Endodermal cell (in vitro differentiated cells): ENCODE measurements at regions not wholly inside any gene's neighbourhood (a gene's known extent, or its start where the extent isn't known, plus 50 kb on each side); places are given as distances from the start of the nearest gene placed in this dataset.

Experiments
- DNase-seq: peaks from one replicate; pipeline ENCODE4 v3.0.0-alpha.2; 2017
- H3K27ac ChIP-seq: 2 replicates; pipeline ENCODE4 v1.5.1; 2013; ENCODE audit warnings: mild to moderate bottlenecking, low read depth, low read length, moderate library complexity
- H3K27me3 ChIP-seq: 2 replicates; pipeline ENCODE4 v1.6.1; 2013; ENCODE audit warnings: mild to moderate bottlenecking, low read length, moderate library complexity; ENCODE audit not compliant: insufficient read depth, control insufficient read depth, poor library complexity, severe bottlenecking
- H3K36me3 ChIP-seq: 2 replicates; pipeline ENCODE4 v1.7.0; 2013; ENCODE audit warnings: mild to moderate bottlenecking, low read length, moderate library complexity; ENCODE audit not compliant: control insufficient read depth, insufficient read depth
- H3K4me1 ChIP-seq: one replicate; pipeline ENCODE4 v1.7.0; 2013; ENCODE audit warnings: low read length; ENCODE audit not compliant: control insufficient read depth, insufficient read depth
- H3K4me3 ChIP-seq: 2 replicates; pipeline ENCODE4 v1.5.1; 2013; ENCODE audit warnings: mild to moderate bottlenecking, low read length, moderate library complexity
- H3K9ac ChIP-seq: 2 replicates; pipeline ENCODE4 v1.6.1; 2013; ENCODE audit warnings: mild to moderate bottlenecking, low read length, moderate library complexity; ENCODE audit not compliant: poor library complexity, severe bottlenecking; ENCODE audit errors: extremely low read depth
- H3K9me3 ChIP-seq: 2 replicates; pipeline ENCODE4 v1.6.1; 2013; ENCODE audit warnings: mild to moderate bottlenecking, low read length, moderate library complexity; ENCODE audit not compliant: control insufficient read depth
- H3K27ac Mint-ChIP-seq: 2 replicates; pipeline ENCODE4 v1.8.0; 2020; ENCODE audit warnings: mixed read lengths
- H3K27me3 Mint-ChIP-seq: 2 replicates; pipeline ENCODE4 v1.8.0; 2021; ENCODE audit warnings: mild to moderate bottlenecking, mixed read lengths; ENCODE audit not compliant: insufficient read depth
- H3K36me3 Mint-ChIP-seq: 2 replicates; pipeline ENCODE4 v1.8.0; 2020; ENCODE audit warnings: low read depth, mixed read lengths
- H3K4me1 Mint-ChIP-seq: 2 replicates; pipeline ENCODE4 v1.8.0; 2020; ENCODE audit warnings: mixed read lengths
- H3K4me3 Mint-ChIP-seq: 2 replicates; pipeline ENCODE4 v1.8.0; 2020; ENCODE audit warnings: mild to moderate bottlenecking, moderate library complexity, mixed read lengths
- H3K9me3 Mint-ChIP-seq: 2 replicates; pipeline ENCODE4 v1.8.0; 2020; ENCODE audit warnings: mild to moderate bottlenecking, mixed read lengths
- WGBS, 2 experiments: methylation state at CpG; one replicate each; pipeline versions ENCODE4 v1.1.5 to v1.1.7; 2013; ENCODE audit warnings: missing lambda C conversion rate in 2 of 2, mixed read lengths in 1 of 2; ENCODE audit not compliant: insufficient coverage in 1 of 2, insufficient read length in 1 of 2; 5-methylcytosine and 5-hydroxymethylcytosine counted together
- TF ChIP-seq, protein P1 (sequence below): fragments of 200-600 bp; sonication (generic); conservative IDR thresholded peaks from 2 replicates; pipeline ENCODE4 v1.5.0; 2021; ENCODE audit warnings: antibody characterized with exemption, mild to moderate bottlenecking

DNA sequence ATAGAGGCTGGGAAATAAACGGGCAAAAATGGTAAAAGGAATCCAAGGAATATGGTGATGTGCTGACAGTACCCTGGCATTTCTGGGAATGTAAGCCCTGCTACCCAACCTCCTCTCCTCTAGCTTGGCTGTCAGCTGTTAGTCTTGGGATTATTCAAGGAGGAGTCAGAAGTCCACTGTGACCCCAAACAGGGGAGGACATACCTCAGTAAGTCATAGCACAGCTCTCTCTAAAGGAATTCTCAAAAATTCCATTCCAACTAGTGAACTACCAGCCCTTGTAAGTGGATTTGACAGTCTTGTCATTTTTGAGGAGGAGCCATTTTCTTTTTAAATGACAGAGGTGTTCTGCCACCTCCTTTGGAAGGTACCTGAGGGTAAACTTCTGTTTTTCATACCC is 207.5 kb downstream of the PDCD6IP start:
- Histone ChIP-seq H3K36me3 (no peaks in the 10 kb centered on the region), H3K4me1 (peaks cover 18% of the 10 kb centered on the region), H3K9me3 (no peaks in the 10 kb centered on the region), H3K9ac (no peak overlapping the region), H3K27me3 (peaks cover 54% of the 10 kb centered on the region), H3K27ac (no peak overlapping the region), H3K4me3 (no peak overlapping the region)
- peaks cover 57% of the 10 kb centered on the region for H3K27me3 Mint-ChIP-seq
- H3K4me1 Mint-ChIP-seq: peaks cover 42% of the 10 kb centered on the region
- TF ChIP-seq, protein P1, sequence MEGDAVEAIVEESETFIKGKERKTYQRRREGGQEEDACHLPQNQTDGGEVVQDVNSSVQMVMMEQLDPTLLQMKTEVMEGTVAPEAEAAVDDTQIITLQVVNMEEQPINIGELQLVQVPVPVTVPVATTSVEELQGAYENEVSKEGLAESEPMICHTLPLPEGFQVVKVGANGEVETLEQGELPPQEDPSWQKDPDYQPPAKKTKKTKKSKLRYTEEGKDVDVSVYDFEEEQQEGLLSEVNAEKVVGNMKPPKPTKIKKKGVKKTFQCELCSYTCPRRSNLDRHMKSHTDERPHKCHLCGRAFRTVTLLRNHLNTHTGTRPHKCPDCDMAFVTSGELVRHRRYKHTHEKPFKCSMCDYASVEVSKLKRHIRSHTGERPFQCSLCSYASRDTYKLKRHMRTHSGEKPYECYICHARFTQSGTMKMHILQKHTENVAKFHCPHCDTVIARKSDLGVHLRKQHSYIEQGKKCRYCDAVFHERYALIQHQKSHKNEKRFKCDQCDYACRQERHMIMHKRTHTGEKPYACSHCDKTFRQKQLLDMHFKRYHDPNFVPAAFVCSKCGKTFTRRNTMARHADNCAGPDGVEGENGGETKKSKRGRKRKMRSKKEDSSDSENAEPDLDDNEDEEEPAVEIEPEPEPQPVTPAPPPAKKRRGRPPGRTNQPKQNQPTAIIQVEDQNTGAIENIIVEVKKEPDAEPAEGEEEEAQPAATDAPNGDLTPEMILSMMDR: no peak
- no peak overlapping the region for H3K27ac Mint-ChIP-seq
- no peak overlapping the region for H3K4me3 Mint-ChIP-seq
- no peaks in the 10 kb centered on the region for H3K9me3 Mint-ChIP-seq
- no peaks in the 10 kb centered on the region for H3K36me3 Mint-ChIP-seq
- DNase-seq: no peak
- WGBS, 2 experiments: 84% methylated on average over 1 of the region's 1 CpG; no CpG with 5 or more reads in 1 of the 2 experiments

DNA sequence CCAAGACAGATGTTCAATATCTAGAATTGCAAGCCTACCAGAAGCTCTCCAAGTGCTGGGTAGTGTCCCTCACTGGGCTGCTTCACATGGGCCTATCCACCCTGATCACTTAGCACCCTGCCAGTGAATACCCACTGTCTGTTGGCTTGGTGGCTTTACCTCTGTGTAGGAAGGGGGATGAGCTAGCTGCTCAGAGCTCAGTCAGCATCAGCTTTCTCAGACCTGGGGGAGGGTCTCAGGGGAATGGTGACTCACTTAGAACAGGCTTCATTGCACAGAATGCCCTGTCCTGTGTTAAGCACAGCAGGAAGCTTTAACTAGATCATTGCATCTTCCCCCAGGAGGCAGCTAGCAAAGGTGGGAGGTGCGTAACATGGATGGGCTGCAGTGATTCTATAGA is 209.8 kb downstream of the PDCD6IP start:
- Mint-ChIP-seq H3K27ac (peak overlapping the region; percentile 54), H3K4me1 (peaks cover 50% of the 10 kb centered on the region), H3K9me3 (no peaks in the 10 kb centered on the region), H3K36me3 (no peaks in the 10 kb centered on the region), H3K27me3 (peaks cover 66% of the 10 kb centered on the region), H3K4me3 (no peak overlapping the region)
- peaks cover 55% of the 10 kb centered on the region for H3K27me3 ChIP-seq
- no peak overlapping the region for H3K27ac ChIP-seq
- H3K4me3 ChIP-seq: no peak overlapping the region
- peaks cover 21% of the 10 kb centered on the region for H3K4me1 ChIP-seq
- DNase-seq: peak; percentile 83
- TF ChIP-seq, protein P1: no peak
- H3K9ac ChIP-seq: no peak overlapping the region
- H3K9me3 ChIP-seq: no peaks in the 10 kb centered on the region
- no peaks in the 10 kb centered on the region for H3K36me3 ChIP-seq
- WGBS, 2 experiments: 80 to 85% methylated on average over 1 of the region's 1 CpG

DNA sequence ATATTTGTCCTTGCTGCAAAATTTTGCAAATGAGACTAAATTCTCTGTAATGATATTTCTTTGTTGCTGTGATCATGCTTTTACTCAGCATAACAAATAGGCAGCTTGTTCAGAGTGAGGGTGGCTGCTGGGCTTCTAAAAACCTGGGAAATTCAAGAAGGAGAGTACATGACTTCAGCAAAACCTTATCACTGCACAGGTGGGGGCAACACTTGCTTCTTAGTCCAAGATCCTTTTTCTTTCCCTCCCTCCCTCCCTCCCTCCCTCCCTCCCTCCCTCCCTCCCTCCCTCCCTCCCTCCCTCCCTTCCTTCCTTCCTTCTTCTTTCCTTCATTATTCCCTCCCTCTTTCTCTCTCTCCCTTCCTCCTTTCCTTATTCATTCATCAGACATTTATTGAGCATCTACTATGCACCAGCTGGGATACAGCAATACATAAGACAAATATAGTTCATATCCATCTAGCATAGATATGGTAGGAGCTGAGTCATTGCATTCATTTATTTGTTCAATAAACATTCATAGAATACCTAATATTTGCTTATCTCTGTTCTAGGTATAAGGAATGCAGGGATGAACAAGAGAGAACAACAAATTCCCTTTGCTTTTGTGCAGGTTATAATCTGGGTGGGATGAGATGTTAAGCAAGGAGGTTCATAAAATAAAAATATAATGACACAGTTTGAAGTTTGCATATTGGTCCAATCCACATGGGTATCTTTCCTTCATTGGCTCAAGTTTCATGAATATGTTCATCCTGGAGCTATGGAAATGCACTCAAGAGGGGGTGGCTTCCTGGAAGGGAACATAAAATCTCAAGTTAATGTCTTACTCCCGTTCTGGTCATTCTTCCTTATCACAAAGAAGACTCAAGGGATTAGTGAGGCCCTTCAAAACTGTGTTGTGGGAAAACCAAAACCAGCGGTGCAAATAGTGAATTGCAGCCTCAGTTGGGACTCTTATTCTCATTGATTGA is 210.7 kb downstream of the PDCD6IP start:
- no peak overlapping the region for H3K27ac Mint-ChIP-seq
- H3K4me3 ChIP-seq: no peak overlapping the region
- H3K36me3 Mint-ChIP-seq: no peaks in the 10 kb centered on the region
- peaks cover 64% of the 10 kb centered on the region for H3K27me3 Mint-ChIP-seq
- H3K4me3 Mint-ChIP-seq: no peak overlapping the region
- WGBS, 2 experiments: 60 to 64% methylated on average over 1 to 2 of the region's 2 CpGs
- H3K27me3 ChIP-seq: peaks cover 50% of the 10 kb centered on the region
- peaks cover 21% of the 10 kb centered on the region for H3K4me1 ChIP-seq
- TF ChIP-seq, protein P1: peak; percentile 26
- DNase-seq: no peak
- H3K36me3 ChIP-seq: no peaks in the 10 kb centered on the region
- H3K27ac ChIP-seq: no peak overlapping the region
- no peaks in the 10 kb centered on the region for H3K9me3 Mint-ChIP-seq
- no peaks in the 10 kb centered on the region for H3K9me3 ChIP-seq
- no peak overlapping the region for H3K9ac ChIP-seq
- peaks cover 57% of the 10 kb centered on the region for H3K4me1 Mint-ChIP-seq
